ENCODE measurements at regions not wholly inside any gene's neighbourhood (a gene's known extent, or its start where the extent isn't known, plus 50 kb on each side); places are given as distances from the start of the nearest gene placed in this dataset.

- TF ChIP-seq CTCF (IDR thresholded peaks at IDR 0.05), result no peak
- no peak for TF ChIP-seq POLR2AphosphoS5 (IDR thresholded peaks at IDR 0.05; ENCODE audit: insufficient read depth in 1 of 2, low read depth in 1 of 2)
Measured at GRCh38 chr1:191414981-191415640, 743.2 kb upstream of the RGS18 start.

Measured in vagina (tissue), 2 donors.